GM19043 (cell line): ENCODE measurements at regions not wholly inside any gene's neighbourhood (a gene's known extent, or its start where the extent isn't known, plus 50 kb on each side); places are given as distances from the start of the nearest gene placed in this dataset.
"Not testable (repeated sequence)": the region's sequence is repeated elsewhere in the genome, so short reads cannot be mapped to it uniquely, and the experiment has no call there.

Experiments
- ATAC-seq: cut with Tn5 transposase; IDR thresholded peaks from one replicate; pipeline ENCODE4 v1.9.1; 2021; ENCODE audit warnings: low read depth; ENCODE audit not compliant: unreplicated experiment

DNA sequence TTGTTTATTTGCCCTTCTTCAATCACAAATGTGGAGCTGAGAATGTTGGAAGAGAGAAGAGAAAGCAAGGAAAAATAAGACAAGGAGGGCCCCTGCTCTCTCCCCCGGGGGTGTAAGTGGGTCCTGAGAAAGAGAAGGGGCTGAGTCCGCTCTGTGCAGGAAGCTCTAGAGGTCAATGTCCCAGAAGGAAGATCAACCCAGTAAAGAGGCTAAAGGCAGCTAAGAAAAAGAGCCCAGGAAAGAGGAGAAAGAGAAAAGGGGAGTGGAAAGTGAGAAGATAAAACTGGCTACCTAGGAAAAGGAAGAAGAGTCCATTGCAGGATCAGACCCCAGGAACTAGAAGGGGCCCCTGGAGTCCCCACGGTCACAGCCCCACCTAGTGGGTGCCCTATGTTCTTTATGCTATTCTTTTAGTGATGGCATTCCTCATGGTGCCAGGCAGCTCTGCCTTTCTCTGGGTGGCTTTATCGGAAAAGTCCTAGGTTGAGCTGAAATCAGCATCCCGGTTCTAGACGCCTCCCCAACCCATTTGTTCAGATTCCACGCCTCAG is 583.4 kb downstream of the ACTL7B start:
- ATAC-seq: no peak

DNA sequence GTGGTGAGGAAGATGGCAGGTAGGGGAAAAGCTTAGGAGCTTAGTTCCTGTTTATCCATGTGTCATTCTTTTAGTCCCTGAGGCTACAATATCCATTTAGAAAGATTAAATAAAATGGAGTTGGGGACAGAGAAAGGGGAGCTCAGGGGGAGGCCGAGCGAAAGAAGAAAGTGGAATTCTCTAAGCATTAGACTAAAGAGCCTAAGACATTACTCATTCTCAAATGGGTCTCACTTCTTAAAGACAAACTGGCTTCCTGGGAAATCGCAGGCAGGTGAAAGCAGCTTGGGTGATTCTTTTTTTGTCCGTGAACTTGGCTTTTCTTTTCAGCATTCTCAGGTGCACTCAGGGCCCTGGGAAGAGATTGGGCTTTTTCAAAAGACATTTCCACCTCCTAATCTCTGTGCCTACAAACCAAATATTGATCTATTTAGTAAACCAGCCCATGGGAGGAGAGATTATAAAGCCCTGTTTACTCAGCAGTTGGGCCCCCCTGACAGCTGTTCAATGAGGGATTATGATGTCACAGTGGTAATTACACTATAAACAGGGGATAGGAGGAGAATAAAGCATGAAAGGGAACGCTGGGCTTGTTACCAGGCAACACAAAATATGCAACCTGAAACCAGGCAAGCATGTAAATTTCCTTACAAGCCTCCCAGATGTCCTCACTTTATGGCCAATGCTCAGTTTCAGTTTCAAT is 584.0 kb downstream of the ACTL7B start:
- ATAC-seq: no peak

- ATAC-seq: no peak
These were observed 584.5 kb downstream of the ACTL7B start for GRCh38 chr9:108271236-108271635.

GRCh38 chr9:108270561-108270960 is 585.2 kb downstream of the ACTL7B start:
- ATAC-seq: no peak

GRCh38 chr9:108270051-108270450 is 585.7 kb downstream of the ACTL7B start:
- no peak for ATAC-seq

- no peak for ATAC-seq
These were observed 586.4 kb downstream of the ACTL7B start for GRCh38 chr9:108269371-108269770.

DNA sequence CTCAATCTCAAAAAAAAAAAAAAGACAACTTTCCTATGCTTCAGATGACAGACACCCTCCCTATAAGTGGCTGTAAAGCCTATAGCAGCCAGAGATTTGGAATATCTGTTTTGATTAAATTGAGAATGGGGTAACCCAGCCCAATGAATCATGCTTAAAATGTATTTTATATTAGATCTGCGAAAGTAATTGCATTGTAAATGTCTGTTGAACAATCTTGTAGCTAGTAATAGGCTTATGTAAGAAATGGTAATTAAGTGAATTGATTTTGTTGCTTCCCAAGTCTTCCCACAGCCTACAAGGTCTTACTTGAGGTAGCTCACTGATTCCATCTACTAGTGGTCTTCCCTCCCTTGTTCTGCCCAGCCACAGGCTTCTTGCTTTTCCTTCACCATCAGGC is 590.7 kb downstream of the ACTL7B start:
- no peak for ATAC-seq

DNA sequence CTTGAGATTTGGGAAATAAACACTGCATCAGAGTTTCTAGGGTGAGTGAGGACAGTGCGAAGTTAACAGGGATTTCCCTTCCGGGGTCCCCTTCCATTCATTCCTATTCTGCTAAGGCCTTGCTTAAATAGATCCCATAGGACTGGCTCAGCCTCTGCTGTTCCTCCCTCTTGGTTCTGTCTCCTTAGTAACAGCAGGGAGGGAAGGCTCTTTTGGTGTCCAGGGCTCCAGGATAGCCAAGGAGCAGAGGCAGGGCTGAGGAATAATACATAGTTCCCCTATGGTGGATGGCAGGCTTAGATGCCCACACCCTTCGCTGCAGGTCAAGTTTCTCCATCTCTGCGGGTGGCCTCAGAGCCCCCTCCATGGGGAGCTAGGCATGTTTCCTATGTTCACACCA is 591.7 kb downstream of the ACTL7B start:
- no peak for ATAC-seq

DNA sequence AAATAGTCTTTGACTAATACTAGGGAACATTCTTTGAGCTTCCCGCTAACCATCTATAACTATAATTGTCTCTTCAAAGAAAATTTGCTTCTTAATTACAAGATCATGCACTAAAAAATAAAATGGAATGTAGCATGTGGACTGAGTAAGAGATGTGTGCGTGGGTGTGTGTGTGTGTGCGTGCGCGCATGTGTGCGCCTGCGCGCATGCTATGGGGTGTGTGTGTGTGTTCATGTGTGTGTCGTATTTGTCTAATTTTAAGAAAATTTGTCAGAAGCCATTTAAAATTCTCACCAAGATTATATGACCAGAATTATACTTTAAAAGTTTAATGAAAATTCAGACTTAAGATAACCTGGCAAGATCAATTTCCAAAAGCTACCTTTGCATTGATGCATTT is 593.0 kb downstream of the ACTL7B start:
- no peak for ATAC-seq

- no peak for ATAC-seq
These were observed 595.7 kb downstream of the ACTL7B start for GRCh38 chr9:108259917-108260675.

DNA sequence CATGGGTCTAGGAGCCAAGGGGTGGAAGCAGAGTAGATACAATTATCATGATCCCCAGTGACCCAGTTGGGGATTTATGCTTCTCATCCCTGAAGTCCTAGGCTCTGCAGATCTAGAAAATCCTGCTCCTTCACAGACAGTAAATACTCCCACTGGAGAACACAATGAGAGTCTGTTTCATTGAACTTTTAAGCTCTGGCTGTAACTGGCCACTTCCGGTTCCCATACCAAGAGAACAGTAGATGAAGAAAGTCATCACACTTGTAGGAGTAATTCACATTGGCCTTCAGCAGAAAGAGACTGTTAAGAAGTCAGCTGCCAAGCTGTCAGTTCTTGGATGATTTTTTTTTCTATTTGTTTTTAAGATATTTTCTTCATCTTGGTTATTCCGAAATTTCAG is 597.1 kb downstream of the ACTL7B start:
- ATAC-seq: no peak

GRCh38 chr9:108257382-108257781 is 598.4 kb downstream of the ACTL7B start:
- no peak for ATAC-seq

DNA sequence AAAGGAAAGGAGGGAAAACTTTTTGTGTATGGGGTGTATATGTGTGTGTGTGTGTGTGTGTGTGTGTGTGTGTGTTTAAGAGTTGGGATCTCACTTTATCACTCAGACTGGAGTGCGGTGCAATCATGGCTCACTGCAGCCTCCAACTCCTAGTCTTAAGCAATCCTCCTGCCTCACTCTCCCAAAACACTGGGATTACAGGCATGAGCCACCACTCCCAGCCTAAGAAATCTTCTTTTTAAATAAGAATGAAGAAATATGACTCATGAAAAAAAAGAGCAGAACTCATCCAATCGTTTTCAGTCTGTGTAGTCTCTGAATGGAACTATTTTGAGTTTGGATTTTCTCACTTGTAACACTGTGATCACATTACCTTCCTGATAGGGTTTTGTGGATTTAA is 601.5 kb downstream of the ACTL7B start:
- ATAC-seq: no peak

GRCh38 chr9:108247391-108247790 is 608.4 kb downstream of the ACTL7B start:
- not testable (repeated sequence) for ATAC-seq

DNA sequence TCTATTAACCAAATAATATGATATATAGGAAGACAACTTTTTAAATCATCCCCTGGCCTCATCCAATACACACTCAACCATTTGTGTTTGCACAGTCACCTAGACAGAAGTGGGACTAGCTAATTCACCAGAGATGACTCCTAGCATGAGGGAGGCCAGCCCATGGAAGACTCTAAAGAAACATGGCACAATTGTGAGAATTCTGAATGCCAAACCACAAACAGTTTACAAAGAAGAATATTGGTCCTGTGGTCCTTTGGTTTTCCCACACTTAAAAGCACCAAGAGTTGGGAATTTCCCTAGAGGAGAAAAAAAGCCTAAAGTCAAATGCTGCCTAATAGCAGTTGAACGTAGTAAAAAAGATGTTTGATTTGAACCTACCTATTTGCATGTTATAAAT is 609.9 kb downstream of the ACTL7B start:
- ATAC-seq: no peak

DNA sequence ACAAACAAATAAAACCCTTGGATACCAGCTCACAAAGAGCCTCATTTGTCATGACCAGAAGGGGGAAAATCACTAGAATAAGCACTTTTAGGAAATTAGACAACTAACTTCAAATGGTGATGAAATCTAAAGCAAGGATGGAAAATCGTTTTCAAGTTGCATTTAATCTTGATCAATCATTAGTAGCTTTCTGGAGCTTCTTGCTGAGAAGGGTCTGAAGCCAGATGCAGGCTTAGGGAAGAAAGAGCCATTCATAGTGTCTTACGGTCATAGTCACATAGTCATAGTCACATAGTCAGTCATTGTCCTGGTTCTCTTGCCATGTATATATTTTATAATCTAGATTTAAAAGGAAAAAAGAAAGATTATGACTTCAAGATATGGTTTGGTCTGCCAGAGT is 610.5 kb downstream of the ACTL7B start:
- no peak for ATAC-seq

DNA sequence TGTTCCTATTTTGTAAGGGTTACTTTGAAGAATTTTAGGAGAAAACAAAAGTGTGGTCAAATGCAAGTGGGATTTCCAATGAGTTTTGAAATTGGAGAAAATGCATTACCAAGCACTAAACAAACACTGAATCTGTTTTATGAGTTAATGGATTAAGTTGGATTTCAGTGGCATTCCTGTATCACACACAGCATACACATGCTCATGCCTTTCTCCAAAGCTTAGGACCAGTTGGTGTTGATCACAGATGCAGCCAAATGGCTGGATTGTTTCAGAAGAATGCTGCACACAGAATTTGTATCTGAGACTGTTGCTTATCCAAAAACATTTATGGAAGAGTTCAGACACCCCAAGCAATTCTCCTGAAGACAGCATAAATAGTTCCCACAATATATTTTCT is 611.1 kb downstream of the ACTL7B start:
- no peak for ATAC-seq

- no peak for ATAC-seq
These were observed 614.3 kb downstream of the ACTL7B start for GRCh38 chr9:108241384-108242073.

DNA sequence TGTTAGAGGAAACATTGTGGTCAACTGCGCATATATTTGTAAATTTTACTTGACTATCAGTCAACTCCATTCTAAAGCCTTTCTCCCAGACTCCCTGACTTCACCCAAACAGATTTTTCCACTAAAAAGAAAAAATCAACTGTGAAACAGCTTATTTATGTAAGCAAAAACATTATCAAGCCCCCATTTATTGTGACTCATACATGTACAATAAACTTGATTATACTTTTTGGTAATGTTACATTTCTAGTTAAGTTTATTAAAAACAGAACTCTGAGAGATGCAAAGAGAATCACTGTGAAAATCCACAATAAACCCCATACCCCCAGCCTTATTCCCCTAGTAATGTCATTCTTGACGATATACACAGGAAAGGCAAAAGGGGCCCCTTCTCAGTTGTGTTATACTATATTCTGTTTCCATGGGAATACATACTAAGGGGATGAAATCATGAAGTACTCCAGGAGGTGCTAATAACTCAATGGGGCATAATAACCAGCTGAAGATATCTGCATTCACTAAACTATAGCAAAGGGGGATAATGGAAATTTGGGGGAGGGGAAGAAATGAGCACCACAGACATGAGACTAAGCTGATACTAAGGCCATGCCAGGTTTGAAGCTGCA is 616.0 kb downstream of the ACTL7B start:
- ATAC-seq: no peak

DNA sequence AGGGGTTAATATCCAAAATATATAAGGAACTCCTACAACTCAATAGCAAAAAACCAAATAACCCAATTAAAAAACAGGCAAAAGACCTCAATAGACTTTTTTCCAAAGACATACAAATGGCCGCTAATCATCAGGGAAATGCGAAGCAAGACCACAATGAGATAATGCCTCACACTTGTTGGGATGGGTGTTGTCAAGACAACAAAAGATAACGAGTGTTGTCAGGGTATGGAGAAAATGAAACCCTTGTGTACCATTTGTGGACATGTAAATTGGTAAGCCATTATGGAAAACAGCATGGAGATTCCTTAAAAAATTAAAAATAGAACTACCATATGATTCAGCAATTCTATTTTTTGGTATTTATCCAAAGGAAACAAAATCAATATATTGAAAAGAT is 620.2 kb downstream of the ACTL7B start:
- ATAC-seq: no peak

GRCh38 chr9:108234811-108235210 is 621.0 kb downstream of the ACTL7B start:
- no peak for ATAC-seq
